ENCODE measurements at regions not wholly inside any gene's neighbourhood (a gene's known extent, or its start where the extent isn't known, plus 50 kb on each side); places are given as distances from the start of the nearest gene placed in this dataset.

DNA sequence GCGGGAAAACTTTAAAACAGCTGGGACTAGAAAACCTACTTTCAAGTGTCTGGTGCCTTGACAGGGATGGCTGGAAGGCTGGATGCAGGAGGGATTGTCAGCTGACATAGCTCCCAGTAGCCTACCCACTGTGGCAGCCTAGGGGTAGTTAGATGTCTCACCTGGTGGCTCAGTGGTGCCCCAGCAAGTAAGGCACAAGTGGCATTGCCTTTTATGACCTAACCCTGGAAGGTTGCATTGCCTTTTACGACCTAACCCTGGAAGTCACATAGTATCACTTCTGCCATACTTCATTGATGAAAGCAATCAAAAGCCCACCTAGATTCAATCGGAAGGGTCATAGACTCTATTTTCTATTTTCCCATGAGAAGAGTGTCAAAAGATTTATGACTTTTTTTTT, 724.7 kb upstream of the TBX3 start:
- Histone ChIP-seq H3K79me2 (ENCODE audit: control insufficient read depth, insufficient read depth, low read length) (no peaks in the 10 kb centered on the region), H3K9me1 (ENCODE audit: control insufficient read depth, insufficient read depth, low read length) (no peaks in the 10 kb centered on the region), H3K4me1 (replicated peaks in 1 of 2; ENCODE audit: control insufficient read depth in 2 of 2, insufficient read depth in 2 of 2, low read length in 2 of 2) (no peaks in the 10 kb centered on the region), H4K20me1 (replicated peaks; ENCODE audit: control insufficient read depth, insufficient read depth, low read length) (no peaks in the 10 kb centered on the region), H3K9me3 (replicated peaks; ENCODE audit: control insufficient read depth, insufficient read depth, low read depth, low read length) (no peaks in the 10 kb centered on the region), H3K27me3 (ENCODE audit: control insufficient read depth in 2 of 2, insufficient read depth in 2 of 2, low read length in 2 of 2) (no peaks in the 10 kb centered on the region), H3K27ac (ENCODE audit: extremely low read depth, low read depth, low read length) (no peak overlapping the region), H3K36me3 (ENCODE audit: control insufficient read depth, insufficient read depth, low read length) (no peaks in the 10 kb centered on the region), H3K4me2 (ENCODE audit: insufficient read depth, low read length) (no peak overlapping the region), H3K4me3 (no peak overlapping the region), H2AFZ (ENCODE audit: low read depth, low read length) (no peak overlapping the region), H3K9ac (ENCODE audit: insufficient read depth in 1 of 2, low read depth in 2 of 2, low read length in 2 of 2) (no peak overlapping the region)
- CTCF ChIA-PET (ENCODE audit: low intra/inter-chr PET ratio), result no interaction called here
- DNase-seq (ENCODE audit: extremely low read depth in 1 of 4, low spot score in 3 of 4) (no peak), ATAC-seq (no peak), FAIRE-seq (no peak)
- WGBS (ENCODE audit: insufficient coverage, low coverage, missing lambda C conversion rate), result 0% methylated on average over 3 of the region's 3 CpGs
- no peak for TF ChIP-seq SLC30A9 (CRISPR knock-in tag; IDR thresholded peaks at IDR 0.05)
- no peak for TF ChIP-seq POU5F1 (IDR thresholded peaks at IDR 0.05; ENCODE audit: borderline replicate concordance, low read depth, low read length, partially characterized antibody)
- no peak for TF ChIP-seq POLR2G (IDR thresholded peaks at IDR 0.05; ENCODE audit: low read depth, low read length)
- TF ChIP-seq HMGN3 (IDR thresholded peaks at IDR 0.05; ENCODE audit: borderline replicate concordance, extremely low read depth, insufficient read length, low read depth, low read length), result no peak
- TF ChIP-seq, protein P1, sequence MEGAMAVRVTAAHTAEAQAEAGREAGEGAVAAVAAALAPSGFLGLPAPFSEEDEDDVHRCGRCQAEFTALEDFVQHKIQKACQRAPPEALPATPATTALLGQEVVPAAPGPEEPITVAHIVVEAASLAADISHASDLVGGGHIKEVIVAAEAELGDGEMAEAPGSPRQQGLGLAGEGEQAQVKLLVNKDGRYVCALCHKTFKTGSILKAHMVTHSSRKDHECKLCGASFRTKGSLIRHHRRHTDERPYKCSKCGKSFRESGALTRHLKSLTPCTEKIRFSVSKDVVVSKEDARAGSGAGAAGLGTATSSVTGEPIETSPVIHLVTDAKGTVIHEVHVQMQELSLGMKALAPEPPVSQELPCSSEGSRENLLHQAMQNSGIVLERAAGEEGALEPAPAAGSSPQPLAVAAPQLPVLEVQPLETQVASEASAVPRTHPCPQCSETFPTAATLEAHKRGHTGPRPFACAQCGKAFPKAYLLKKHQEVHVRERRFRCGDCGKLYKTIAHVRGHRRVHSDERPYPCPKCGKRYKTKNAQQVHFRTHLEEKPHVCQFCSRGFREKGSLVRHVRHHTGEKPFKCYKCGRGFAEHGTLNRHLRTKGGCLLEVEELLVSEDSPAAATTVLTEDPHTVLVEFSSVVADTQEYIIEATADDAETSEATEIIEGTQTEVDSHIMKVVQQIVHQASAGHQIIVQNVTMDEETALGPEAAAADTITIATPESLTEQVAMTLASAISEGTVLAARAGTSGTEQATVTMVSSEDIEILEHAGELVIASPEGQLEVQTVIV (CRISPR knock-in tag; IDR thresholded peaks at IDR 0.05; ENCODE audit: borderline replicate concordance), result no peak
- no peak for TF ChIP-seq ZNF551 (CRISPR knock-in tag; IDR thresholded peaks at IDR 0.05)
- no peak for TF ChIP-seq HDGF (IDR thresholded peaks at IDR 0.05)
- TF ChIP-seq CBX1 (IDR thresholded peaks at IDR 0.05; ENCODE audit: low read depth), result no peak
- TF ChIP-seq U2AF2 (optimal IDR thresholded peaks at IDR 0.05; ENCODE audit: low read depth, low read length), result no peak
- no peak for TF ChIP-seq ZFP1 (CRISPR knock-in tag; IDR thresholded peaks at IDR 0.05)
- no peak for TF ChIP-seq ZNF184 (CRISPR knock-in tag; IDR thresholded peaks at IDR 0.05)
- TF ChIP-seq ZKSCAN3 (CRISPR knock-in tag; IDR thresholded peaks at IDR 0.05), result no peak
- no peak for TF ChIP-seq YY1 (IDR thresholded peaks at IDR 0.05; ENCODE audit: borderline replicate concordance in 1 of 3, control insufficient read depth in 1 of 3, extremely low read depth in 1 of 3, insufficient read depth in 3 of 3, insufficient read length in 1 of 3, insufficient replicate concordance in 2 of 3, low read depth in 1 of 3, low read length in 2 of 3)
- TF ChIP-seq ZNF79 (CRISPR knock-in tag; IDR thresholded peaks at IDR 0.05; ENCODE audit: low read depth), result no peak
- TF ChIP-seq DACH1 (IDR thresholded peaks at IDR 0.05; ENCODE audit: partially characterized antibody), result no peak
- no peak for TF ChIP-seq ZC3H8 (IDR thresholded peaks at IDR 0.05)
- no peak for TF ChIP-seq FOXK2 (conservative IDR thresholded peaks at IDR 0.05 in 1 of 2, IDR thresholded peaks at IDR 0.05 in 1 of 2; ENCODE audit: low read depth in 2 of 2)
- no peak for TF ChIP-seq PYGO2 (tag; IDR thresholded peaks at IDR 0.05)
- POLR2A ChIA-PET, result no interaction called here
- intact Hi-C loops (cut with micrococcal nuclease), result no loop called here
- BruUV-seq (replicated peaks), result no TSS peak
- in situ Hi-C loops (cut with MboI), result no loop called here

Measured in K562 (cell line).